GM19455 (cell line): ENCODE measurements at regions not wholly inside any gene's neighbourhood (a gene's known extent, or its start where the extent isn't known, plus 50 kb on each side); places are given as distances from the start of the nearest gene placed in this dataset.
"Not testable (repeated sequence)": the region's sequence is repeated elsewhere in the genome, so short reads cannot be mapped to it uniquely, and the experiment has no call there.

Experiments
- ATAC-seq: cut with Tn5 transposase; IDR thresholded peaks from one replicate; pipeline ENCODE4 v1.9.1; 2021; ENCODE audit not compliant: unreplicated experiment

DNA sequence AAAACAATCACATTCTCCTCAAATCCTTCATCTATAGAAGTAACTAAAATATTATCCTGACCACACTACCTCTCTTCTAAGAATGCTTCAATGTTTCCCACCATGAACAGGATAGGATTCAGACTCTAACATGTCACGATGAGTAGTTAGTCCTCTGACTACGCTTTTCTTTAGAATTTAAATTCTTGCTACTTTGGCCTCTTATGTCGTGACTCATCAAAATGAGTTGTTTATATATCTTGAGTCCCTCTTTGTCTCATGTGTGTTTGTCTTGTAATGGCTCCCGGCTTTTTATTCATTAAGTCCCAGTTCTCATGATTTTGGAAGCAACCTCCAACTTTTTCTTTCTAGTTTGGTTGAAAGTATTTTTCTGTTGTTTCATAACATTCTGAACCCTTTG, 1289.2 kb downstream of the DSC3 start:
- ATAC-seq: no peak

DNA sequence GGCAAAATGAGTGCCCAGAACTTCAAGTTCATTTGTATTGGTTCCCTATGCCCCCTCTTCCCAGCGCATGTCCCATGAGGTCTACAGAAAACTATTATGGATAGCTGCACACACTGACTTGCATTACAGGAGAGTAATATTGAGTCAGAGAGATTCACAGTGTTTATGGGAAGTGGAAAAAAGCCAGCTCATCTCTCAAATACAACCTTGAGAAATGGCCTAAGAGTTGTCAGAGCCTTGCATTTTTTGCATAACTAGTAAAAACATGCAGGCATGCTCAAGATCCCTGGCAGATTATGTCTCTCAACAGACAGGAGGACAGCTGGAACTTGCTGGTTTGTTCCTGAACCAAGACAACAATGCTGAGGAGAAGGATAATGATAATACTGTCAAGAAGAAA, 1292.8 kb downstream of the DSC3 start:
- ATAC-seq: no peak

DNA sequence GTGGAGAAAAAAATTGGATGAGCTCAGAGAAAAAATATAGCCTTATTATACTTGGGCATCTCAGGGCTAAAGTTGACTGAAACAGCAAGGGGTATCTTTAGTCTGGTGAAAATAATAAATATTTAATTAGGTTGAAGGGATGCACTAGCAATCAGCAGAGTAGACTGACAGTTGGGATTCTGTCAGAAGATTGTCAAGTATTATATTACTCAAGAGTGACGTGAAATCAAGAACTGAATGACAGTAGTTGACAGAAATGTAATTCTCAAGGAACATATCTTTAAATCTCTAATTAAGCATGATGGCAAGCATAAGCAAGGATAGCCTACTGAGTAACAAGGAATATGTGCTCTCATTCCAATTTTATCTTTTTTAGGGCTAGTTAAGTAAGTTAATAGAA, 1301.1 kb downstream of the DSC3 start:
- no peak for ATAC-seq

DNA sequence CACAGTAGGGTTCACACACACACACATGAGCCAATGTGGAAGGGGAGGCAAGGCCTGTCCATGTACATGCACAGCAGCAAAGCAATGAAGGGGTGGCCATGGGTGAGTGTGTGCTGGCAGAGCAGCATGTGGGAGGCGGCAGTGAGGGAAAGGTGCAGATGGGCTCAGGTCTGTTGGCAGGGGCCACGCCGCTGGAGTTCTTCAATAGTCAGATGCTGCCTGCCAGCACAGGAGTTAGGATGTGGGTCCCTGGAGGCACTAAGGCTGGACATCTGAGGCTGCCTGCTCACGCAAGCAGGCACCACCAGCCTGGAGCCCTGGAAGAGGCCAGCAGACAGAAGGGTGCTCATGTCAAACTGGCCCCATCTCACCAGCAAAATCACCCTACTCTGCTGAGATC, 1304.9 kb downstream of the DSC3 start:
- no peak for ATAC-seq

DNA sequence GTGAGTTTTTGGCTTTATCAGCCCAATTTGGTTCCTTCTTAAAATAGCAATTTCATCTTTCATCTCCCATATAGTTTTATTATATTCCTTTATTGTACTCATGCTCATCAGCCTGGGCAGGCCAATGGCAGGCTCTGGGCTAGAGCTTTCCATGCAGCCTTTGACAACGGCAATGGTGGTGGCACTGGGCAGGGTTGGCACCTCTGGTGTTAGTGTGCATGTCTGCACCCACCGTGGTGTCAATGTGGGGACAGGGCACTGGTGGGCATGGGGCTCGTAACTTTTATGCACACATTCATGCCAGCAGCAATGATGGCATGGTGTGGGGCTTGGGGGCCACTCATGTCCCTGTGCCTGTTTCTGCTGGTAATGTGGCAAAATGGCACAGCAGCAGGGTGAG, 1305.4 kb downstream of the DSC3 start:
- ATAC-seq: no peak

DNA sequence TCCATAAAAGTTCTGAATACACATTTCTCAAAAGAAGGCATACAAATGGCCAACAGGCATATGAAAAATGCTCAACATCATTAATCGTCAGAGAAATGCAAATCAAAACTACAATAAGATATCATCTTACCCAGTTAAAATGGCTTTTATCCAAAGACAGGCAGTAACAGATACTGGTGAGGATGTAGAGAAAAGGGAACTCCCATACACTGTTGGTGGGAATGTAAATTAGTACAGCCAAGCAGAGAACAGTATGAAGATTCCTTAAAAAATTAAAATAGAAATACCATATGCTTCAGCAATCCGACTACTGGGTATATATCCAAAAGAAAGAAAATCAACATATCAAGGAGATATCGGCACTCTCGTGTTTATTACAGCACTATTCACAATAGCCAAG, 1312.5 kb downstream of the DSC3 start:
- no peak for ATAC-seq

DNA sequence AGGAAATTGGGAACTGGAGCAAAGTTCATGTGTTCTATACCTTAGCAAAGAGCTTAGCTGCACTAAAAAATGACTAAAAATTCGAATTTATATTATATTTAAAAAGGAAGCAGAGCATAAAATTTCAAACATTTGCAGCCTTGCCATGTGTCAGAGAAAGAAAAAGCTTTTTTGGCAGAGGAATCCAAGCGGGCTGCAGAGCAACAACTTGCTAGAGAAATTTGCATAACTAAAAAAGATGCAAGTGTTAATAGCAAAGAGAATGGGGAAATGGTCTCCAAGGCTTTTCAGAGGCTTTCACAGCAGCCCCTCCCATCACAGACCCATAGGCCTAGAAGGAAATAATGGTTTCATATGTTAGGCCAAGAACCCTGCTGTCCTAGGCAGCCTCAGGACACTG, 1315.9 kb downstream of the DSC3 start:
- ATAC-seq: no peak

DNA sequence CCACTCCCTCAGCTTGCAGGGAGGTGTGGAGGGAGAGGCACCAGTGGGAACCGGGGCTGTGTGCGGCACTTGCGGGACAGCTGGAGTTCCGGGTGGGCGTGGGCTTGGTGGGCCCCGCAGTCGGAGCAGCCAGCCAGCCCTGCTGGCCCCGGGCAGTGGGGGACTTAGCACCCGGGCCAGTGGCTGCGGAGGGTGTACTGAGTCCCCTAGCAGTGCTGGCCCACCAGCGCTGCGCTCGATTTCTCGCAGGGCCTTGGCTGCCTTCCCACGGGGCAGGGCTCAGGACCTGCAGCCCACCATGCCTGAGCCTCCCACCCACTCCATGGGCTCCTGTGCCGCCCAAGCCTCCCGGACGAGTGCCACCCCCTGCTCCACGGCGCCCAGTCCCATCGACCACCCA, 1319.1 kb downstream of the DSC3 start:
- not testable (repeated sequence) for ATAC-seq

DNA sequence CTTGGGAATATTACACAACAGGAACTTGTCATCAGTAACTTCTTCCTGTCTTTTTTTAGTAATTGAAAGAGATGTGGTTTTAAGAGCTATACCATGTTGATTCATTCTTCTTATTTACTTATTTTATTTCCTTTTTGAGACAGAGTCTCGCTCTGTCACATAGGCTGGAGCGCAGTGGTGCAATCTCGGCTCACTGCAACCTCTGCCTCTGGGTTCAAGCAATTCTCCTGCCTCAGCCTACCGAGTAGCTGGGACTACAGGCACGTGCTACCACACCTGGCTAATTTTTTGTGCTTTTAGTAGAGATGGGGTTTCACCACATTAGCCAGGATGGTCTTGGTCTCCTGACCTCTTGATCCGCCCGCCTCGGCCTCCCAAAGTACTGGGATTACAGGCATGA, 1326.6 kb downstream of the DSC3 start:
- ATAC-seq: not testable (repeated sequence)

DNA sequence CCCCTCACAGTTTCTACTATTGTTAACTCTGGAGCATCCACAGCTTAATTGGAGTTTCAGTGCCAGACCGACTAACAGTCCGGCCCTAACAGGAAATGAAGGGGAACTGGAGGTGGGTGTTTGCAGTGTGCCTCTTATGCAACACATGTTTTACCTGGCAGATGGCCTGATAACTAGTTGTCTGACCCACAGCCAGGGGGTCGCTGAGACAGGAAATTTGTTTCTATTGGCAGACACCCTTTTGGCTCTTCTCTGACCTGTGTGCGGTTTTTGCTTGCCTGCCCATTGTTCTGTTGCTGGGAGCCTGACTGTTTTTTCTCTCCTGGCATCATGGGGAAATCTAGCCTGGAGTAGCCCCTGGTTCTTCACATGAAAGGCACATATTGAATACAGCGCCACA, 1329.8 kb downstream of the DSC3 start:
- ATAC-seq: no peak

DNA sequence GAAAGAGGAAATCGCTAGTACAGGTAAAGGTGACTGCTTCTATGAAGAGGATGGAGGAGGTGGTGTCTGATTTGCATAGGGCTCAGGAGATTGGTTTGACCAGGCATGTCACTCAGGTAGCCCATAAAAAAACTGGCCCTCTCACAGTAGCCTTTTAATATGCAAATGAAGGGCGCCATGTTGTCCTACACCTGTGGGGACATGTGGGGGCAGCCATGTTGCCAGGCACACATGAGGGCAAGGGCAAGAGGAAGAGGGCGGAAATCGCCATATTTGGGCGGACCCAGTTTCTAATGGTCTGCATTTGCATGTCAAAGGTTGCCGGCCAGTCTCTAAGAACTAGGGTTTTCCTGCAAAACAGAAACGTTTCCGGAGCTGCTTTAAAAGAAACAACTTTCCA, 1330.6 kb downstream of the DSC3 start:
- ATAC-seq: no peak

DNA sequence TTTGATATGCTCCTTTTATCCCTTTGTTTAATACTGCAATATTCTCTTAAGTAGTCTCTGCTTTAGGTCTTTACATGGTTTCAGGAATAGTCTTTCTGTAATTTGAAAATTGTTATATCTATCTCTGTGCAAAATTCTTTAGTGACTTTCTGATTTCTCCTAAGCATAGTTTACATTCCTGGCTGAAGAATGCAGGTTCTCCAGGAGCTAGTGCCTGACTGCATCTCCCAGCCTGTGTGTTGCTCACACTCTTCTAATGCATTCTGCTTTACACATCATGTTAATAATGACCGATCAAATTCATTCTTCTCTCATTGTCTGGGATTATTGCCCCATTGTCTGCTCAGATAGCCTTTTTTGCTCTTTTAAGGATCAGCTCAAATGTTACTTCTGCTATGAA, 1349.2 kb downstream of the DSC3 start:
- no peak for ATAC-seq

DNA sequence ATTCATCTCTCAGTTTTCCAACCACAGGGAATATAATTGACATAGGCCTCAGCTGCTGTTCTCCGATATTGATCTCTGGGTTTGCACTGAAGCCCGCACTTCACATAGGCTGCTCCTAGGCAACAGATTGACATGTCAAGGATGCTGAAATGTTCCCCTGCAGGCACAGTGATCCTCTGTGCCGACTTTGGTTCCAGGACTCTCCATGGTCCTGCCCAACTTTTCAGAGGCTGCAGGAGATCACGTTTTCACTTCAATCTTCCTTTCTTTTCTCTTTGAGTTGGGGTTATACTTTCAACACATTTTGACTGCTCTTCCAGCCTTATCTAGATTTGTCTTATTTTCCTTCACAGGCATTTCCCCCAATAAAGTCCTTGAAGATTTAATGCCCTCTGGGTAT, 1361.0 kb downstream of the DSC3 start:
- ATAC-seq: no peak

DNA sequence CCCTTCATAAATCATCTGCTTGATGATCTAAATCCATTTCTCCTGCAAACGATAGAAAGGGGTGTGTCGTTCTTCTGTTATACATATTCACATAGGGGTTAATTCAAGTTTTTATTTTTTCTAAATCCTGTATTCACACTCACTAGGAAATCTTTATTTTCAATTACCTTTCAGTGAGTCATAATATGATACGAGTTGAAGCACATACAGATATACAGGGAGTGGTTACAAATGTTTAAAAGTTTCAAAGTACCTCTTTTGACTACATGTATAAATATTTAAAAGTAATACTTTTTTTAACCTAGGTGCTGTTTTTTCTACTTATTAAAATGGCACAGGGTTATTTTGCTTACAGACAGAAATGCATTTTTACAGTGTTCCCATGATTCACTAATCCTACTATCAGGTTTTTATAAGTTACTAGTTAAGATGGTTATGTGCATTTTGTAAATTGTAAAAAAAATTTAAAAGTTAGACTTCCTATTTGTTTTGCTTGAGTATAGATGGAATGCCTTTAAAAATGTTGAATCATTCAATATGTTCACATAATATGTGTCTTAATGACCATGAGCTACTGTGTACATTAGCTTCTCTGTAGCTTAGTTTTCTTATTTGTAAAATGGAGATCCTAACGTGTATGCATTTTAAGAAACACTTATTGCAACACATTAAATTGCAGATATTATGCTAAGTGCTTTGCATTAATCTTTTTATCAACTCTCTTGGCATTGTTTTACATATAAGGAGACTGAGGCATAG, 1378.1 kb downstream of the DSC3 start:
- ATAC-seq: no peak

DNA sequence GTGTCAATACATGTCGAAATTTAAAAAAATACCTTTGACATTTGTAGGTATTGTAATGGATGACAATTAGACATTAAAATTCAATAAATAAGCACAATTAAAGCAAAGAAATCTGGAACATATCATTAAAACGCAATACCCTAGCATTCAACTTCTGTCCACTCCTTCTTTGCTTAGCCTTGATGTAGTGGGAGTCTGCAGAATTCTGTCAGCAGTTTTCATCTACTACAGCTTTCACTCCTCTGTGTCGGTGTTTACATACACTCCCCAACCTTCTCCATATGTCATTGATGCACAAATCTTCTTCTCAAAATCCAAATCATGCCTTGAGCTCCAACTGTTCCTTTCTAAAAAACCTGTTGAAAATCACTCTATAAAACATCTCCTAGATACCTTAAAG, 1380.6 kb downstream of the DSC3 start:
- no peak for ATAC-seq

DNA sequence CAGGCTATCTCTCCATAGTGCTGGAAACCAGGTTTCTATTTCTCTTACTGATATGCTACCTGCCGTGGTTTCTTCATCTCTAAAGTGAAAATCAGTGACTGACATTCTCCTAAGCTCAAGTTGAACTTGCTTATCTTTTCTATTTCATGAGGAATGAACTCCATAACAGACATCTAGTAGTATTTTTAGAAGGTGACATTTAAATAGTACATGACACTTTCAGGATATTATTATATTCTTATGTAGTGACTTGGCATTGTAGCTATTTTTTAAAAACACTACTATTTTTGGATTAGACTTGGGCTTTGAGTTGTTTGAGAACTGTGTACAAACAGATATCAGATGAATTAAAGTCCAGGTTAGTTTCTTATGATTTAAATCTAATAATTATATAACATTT, 1381.8 kb downstream of the DSC3 start:
- no peak for ATAC-seq

DNA sequence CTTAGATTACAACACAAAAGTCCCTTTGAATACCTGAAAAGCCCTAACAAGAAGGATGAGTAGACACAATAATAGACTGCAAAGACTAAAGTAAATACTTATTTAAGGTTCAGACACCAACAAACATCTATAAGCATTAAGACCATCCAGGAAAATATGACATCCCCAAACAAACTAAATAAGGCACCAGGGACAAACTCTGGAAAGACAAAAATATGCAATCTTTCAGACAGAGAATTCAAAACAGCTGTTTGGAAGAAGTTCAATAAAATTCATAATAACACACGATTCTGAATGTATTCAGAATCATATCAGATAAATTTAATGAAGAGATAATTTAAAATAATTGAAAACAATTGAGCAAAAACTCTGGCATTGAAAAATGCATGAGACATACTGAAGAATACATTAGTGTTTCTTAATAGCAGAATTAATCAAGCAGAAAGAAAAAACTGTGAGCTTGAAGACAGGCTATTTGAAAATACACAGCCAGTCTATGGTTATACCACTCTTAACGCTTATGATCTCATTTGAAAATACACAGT, 1388.8 kb downstream of the DSC3 start:
- ATAC-seq: no peak

DNA sequence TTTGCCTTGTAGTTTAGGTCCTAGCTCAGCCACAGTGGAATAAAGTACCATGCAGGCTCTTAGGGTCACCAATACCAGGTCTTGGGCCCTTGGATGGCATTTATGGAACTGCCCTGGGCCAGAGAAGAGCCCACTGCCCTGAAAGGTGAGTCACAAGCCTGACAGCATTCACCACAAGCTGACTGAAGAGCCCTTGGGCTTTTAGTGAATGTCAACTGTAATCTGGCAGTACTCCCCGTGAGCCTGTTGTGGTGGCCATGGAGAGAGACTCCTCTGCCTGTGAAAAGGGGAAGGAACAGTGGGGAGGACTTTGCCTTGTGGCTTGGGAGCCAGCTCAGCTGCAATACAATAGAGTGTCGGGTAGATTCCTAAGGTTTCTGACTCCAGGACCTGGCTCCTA, 1389.7 kb downstream of the DSC3 start:
- no peak for ATAC-seq

DNA sequence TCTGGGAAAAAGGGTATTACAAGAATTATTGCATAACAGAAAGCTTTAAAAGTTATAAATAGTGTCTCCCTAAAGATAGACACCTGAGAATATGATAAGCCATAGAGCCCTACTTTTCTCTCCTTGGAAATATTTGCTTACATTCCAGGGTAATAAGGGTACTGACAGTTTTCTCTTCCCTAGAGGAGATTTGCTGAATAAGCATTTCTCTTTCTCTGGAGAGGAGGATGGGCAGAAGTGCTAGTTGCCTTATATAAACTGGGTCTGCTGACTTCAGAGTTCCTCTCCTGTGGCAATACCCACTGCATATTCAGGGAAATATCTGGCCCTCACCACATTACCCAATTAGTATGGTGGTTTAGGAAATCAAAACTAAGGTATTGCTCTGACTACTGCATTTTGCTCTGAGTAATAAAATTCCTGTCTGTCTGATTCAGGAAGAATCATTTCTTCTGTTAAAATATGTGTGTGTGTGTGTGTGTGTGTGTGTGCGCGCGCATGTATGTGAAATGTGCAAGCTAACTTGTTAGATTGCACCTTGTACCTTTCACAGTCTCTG, 1391.3 kb downstream of the DSC3 start:
- ATAC-seq: no peak

DNA sequence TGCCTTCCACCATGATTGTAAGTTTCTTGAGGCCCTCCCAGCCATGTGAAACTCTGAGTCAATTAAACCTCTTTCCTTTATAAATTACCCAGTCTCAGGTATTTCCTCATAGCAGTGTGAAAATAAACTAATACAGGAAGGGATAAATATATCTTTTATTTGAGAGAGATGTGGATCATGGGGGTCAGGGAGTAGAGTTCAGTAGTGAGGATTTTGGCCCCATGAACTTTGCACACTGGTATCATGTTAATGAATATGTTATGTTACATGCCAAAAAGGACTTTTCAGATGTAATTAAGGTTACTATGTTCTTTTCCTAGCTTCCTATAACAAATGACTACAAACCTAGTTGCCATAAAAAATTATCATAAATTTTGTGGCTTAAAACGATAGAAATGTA, 1393.7 kb downstream of the DSC3 start:
- no peak for ATAC-seq

DNA sequence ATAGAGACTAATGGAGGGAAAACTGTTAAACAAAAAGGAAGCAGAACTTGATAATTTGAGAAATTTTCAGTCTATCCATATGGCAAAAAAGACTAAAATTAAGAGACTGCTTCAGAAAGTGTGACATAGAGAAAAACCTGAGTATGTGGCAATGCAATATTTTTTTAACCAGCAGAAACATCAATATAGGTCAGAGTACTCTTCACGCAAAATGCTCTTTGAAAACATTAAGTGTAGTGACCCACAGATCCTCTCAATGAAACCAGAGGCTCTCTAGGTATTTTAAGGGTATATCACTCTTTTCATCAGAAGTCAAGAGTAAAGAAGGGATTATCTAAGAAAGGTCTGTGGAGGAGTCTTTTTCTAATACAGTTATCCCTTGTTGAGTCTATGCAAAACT, 1394.8 kb downstream of the DSC3 start:
- no peak for ATAC-seq

DNA sequence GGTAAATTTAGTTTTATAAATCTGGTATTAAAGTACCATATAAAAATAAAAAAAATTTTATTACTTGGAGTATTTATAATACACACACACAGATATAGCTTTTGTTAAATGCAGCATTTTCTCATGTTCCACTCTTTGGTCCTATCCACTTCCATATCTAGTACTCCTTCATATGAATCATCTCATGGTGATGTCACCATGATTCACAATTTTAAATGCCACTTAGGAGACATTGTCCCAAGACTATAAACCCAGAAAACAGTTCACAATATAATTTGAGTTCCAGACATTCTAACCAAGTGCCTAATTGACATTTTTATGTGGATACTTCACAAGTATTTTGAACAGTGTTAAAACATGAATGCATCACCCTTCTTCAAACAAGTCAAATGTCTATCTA, 1398.3 kb downstream of the DSC3 start:
- ATAC-seq: no peak

DNA sequence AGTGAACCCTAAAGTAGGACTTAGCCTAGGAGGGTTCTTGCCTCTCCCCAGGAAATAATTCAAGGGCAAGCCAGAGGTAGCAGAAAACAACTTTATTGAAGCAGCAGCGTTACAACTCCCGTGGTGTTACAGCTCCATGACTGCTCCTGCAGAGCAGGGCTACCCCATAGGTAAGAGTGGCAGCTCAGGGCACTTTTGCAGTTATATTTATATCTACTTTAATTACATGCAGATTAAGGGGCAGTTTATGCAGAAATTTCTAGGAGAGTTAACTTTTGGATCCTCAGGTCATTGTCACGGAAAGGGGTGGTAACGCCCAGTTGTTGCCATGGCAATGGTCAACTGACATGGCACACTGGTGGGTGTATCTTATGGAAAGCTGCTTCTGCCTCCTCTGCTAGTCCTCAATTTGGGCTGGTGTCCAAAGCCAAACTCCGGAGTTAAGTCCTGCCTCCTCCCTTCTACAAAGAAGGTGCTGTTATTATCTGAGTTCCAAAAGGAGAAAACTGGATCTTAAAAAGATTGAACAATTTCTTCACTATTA, 1413.0 kb downstream of the DSC3 start:
- ATAC-seq: no peak
